ENCODE measurements at regions not wholly inside any gene's neighbourhood (a gene's known extent, or its start where the extent isn't known, plus 50 kb on each side); places are given as distances from the start of the nearest gene placed in this dataset.

DNA sequence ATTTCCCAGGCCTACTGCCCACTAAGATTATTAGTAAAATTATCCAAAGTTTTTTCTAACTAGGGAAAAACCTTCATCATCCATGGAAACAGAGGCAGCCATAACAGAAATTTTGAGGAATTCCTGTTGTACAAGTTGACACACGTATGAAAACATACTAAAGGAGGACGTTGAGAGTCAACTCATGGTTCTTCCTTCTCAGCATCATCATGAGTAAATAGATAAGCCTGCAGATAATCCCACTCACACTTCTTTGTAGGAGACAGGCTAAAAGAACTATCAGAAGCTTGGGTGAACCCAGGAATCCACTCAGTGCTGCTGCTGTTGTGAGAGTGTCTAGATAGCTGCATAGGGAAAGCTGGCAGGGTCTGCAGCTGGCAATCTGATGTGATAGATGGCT lies 694.8 kb upstream of the NR2F2 start:
- no peaks in the 10 kb centered on the region for H3K9me2 ChIP-seq (ENCODE audit: insufficient read depth)
- no peak overlapping the region for H3K4me2 ChIP-seq
- Mint-ChIP-seq H3K4me1 (no peaks in the 10 kb centered on the region), H3K27me3 (ENCODE audit: insufficient read depth, low read depth, poor library complexity) (no peaks in the 10 kb centered on the region), H3K36me3 (ENCODE audit: low read depth) (no peaks in the 10 kb centered on the region), H3K9me3 (no peaks in the 10 kb centered on the region; the same call in 1 of the 3 replicates), H3K4me3 (no peak overlapping the region), H3K27ac (no peak overlapping the region)
- ATAC-seq (no peak), DNase-seq (ENCODE audit: low spot score) (no peak)
- no peaks in the 10 kb centered on the region for H3K79me2 ChIP-seq (replicated peaks; ENCODE audit: insufficient read depth)
- H3F3A ChIP-seq (replicated peaks; ENCODE audit: low read depth): no peaks in the 10 kb centered on the region
- H3K4me1 ChIP-seq (ENCODE audit: insufficient read depth): peaks cover 2% of the 10 kb centered on the region; the same call in 1 of the 2 replicates
- H3K27me3 ChIP-seq (ENCODE audit: insufficient read depth): no peaks in the 10 kb centered on the region
- H3K27ac ChIP-seq (ENCODE audit: low read depth): no peak overlapping the region
- no peak overlapping the region for H2AFZ ChIP-seq
- H3K36me3 ChIP-seq (ENCODE audit: insufficient read depth): no peaks in the 10 kb centered on the region
- H4K20me1 ChIP-seq (replicated peaks; ENCODE audit: insufficient read depth): no peaks in the 10 kb centered on the region
- no peak overlapping the region for H3K4me3 ChIP-seq
- TF ChIP-seq POLR2AphosphoS5 (IDR thresholded peaks at IDR 0.05; ENCODE audit: low read depth) (no peak), NANOG (IDR thresholded peaks at IDR 0.05; ENCODE audit: borderline replicate concordance) (no peak), ZNF462 (CRISPR knock-in tag; IDR thresholded peaks at IDR 0.05) (no peak), CREB1 (CRISPR knock-in tag; IDR thresholded peaks at IDR 0.05; ENCODE audit: low read depth) (no peak), ETS1 (IDR thresholded peaks at IDR 0.05) (no peak), STAT1 (IDR thresholded peaks at IDR 0.05; ENCODE audit: unreplicated experiment) (no peak), JUNB (IDR thresholded peaks at IDR 0.05; ENCODE audit: unreplicated experiment) (no peak), EZH2 (IDR thresholded peaks at IDR 0.05; ENCODE audit: low read depth, unreplicated experiment) (no peak), EZH2phosphoT487 (IDR thresholded peaks at IDR 0.05; ENCODE audit: unreplicated experiment) (no peak), ZNF331 (CRISPR knock-in tag; IDR thresholded peaks at IDR 0.05; ENCODE audit: low read depth) (no peak), ZNF114 (CRISPR knock-in tag; IDR thresholded peaks at IDR 0.05) (no peak)
- TF ChIP-seq, protein P1, sequence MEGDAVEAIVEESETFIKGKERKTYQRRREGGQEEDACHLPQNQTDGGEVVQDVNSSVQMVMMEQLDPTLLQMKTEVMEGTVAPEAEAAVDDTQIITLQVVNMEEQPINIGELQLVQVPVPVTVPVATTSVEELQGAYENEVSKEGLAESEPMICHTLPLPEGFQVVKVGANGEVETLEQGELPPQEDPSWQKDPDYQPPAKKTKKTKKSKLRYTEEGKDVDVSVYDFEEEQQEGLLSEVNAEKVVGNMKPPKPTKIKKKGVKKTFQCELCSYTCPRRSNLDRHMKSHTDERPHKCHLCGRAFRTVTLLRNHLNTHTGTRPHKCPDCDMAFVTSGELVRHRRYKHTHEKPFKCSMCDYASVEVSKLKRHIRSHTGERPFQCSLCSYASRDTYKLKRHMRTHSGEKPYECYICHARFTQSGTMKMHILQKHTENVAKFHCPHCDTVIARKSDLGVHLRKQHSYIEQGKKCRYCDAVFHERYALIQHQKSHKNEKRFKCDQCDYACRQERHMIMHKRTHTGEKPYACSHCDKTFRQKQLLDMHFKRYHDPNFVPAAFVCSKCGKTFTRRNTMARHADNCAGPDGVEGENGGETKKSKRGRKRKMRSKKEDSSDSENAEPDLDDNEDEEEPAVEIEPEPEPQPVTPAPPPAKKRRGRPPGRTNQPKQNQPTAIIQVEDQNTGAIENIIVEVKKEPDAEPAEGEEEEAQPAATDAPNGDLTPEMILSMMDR (conservative IDR thresholded peaks at IDR 0.05; ENCODE audit: low read depth in 2 of 2): no peak
- TF ChIP-seq, protein P2, sequence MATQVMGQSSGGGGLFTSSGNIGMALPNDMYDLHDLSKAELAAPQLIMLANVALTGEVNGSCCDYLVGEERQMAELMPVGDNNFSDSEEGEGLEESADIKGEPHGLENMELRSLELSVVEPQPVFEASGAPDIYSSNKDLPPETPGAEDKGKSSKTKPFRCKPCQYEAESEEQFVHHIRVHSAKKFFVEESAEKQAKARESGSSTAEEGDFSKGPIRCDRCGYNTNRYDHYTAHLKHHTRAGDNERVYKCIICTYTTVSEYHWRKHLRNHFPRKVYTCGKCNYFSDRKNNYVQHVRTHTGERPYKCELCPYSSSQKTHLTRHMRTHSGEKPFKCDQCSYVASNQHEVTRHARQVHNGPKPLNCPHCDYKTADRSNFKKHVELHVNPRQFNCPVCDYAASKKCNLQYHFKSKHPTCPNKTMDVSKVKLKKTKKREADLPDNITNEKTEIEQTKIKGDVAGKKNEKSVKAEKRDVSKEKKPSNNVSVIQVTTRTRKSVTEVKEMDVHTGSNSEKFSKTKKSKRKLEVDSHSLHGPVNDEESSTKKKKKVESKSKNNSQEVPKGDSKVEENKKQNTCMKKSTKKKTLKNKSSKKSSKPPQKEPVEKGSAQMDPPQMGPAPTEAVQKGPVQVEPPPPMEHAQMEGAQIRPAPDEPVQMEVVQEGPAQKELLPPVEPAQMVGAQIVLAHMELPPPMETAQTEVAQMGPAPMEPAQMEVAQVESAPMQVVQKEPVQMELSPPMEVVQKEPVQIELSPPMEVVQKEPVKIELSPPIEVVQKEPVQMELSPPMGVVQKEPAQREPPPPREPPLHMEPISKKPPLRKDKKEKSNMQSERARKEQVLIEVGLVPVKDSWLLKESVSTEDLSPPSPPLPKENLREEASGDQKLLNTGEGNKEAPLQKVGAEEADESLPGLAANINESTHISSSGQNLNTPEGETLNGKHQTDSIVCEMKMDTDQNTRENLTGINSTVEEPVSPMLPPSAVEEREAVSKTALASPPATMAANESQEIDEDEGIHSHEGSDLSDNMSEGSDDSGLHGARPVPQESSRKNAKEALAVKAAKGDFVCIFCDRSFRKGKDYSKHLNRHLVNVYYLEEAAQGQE (IDR thresholded peaks at IDR 0.05; ENCODE audit: unreplicated experiment): no peak
